HepG2 (cell line): ENCODE measurements at regions not wholly inside any gene's neighbourhood (a gene's known extent, or its start where the extent isn't known, plus 50 kb on each side); places are given as distances from the start of the nearest gene placed in this dataset.

Experiments used
- ATAC-seq: fragments of 200-7000 bp; cut with Tn5 transposase; 3 replicates; pipeline ENCODE4 v1.9.1; 2020; ENCODE audit warnings: mild to moderate bottlenecking, moderate library complexity
- BruUV-seq: library from RNA; stranded (reverse); fragments of 400-500 nt; replicated peaks from 2 replicates; lab custom pipeline; 2021; lab: Mats Ljungman, UMichigan
- CTCF ChIA-PET: fragments of 300-600 bp; formaldehyde crosslinking; extraction: SDS; loops from one replicate; lab custom pipeline; 2021; ENCODE audit warnings: low total read pairs, inconsistent platforms, low intra/inter-chr PET ratio; lab: Yijun Ruan, JAX
- POLR2A ChIA-PET: fragments of 350-600 bp; sonication (Branson Sonifier 250); formaldehyde crosslinking; loops from one replicate; lab custom pipeline; 2020; ENCODE audit warnings: antibody characterized with exemption, inconsistent platforms; lab: Yijun Ruan, JAX
- DNase-seq: peaks from one replicate; pipeline ENCODE4 v3.0.0-alpha.2; 2015; ENCODE audit warnings: low spot score
- FAIRE-seq: peaks from 3 replicates; lab custom pipeline; 2011; peaks lifted over from hg19 to GRCh38; lab: Jason Lieb, UNC
- H2AFZ ChIP-seq: one replicate; pipeline ENCODE4 v1.6.1; 2011; ENCODE audit warnings: low read length, inconsistent platforms
- H3K27ac ChIP-seq: fragments of 300-600 bp; 3 replicates; pipeline ENCODE4 v1.8.0; 2011; ENCODE audit warnings: mixed run types, mild to moderate bottlenecking, mixed read lengths, low read length, inconsistent platforms; ENCODE audit not compliant: insufficient read depth; ENCODE audit errors: extremely low read length
- H3K27me3 ChIP-seq, 2 experiments: fragments of 200-600 bp in 1 of 2; 2 replicates in 1 of 2; 3 replicates in 1 of 2; pipeline versions ENCODE4 v1.6.0 to v1.8.0; 2011; ENCODE audit warnings: low read length in 2 of 2, mild to moderate bottlenecking in 2 of 2, moderate library complexity in 2 of 2, inconsistent platforms in 1 of 2; ENCODE audit not compliant: insufficient read depth in 2 of 2, control insufficient read depth in 1 of 2
- H3K36me3 ChIP-seq, 2 experiments: fragments of 200-600 bp in 1 of 2; replicated peaks in 1 of 2; 2 replicates in 1 of 2; 3 replicates in 1 of 2; pipeline versions ENCODE4 v1.5.1 to v1.8.0; 2011; ENCODE audit warnings: low read length in 2 of 2, inconsistent platforms in 1 of 2; ENCODE audit not compliant: insufficient read depth in 2 of 2, control insufficient read depth in 1 of 2
- H3K4me1 ChIP-seq: 2 replicates; pipeline ENCODE4 v1.5.1; 2012; ENCODE audit warnings: low read length, inconsistent platforms; ENCODE audit not compliant: insufficient read depth
- H3K4me2 ChIP-seq: 2 replicates; pipeline ENCODE4 v1.6.0; 2011; ENCODE audit warnings: low read depth, low read length, inconsistent platforms
- H3K4me3 ChIP-seq, 3 experiments: fragments of 200-600 bp in 1 of 3; sonication (generic), shearing (Covaris generic) in 1 of 3; replicated peaks in 1 of 3; 2 replicates each; pipeline ENCODE4 v1.5.1; 2011 to 2016; ENCODE audit warnings: low read length in 3 of 3, inconsistent platforms in 2 of 3, low read depth in 2 of 3, mild to moderate bottlenecking in 2 of 3, control low read depth in 1 of 3, mixed read lengths in 1 of 3; ENCODE audit not compliant: insufficient read depth in 1 of 3
- H3K79me2 ChIP-seq: one replicate; pipeline ENCODE4 v1.6.1; 2011; ENCODE audit warnings: low read length, inconsistent platforms; ENCODE audit not compliant: insufficient read depth
- H3K9ac ChIP-seq: 2 replicates; pipeline ENCODE4 v1.6.0; 2011; ENCODE audit warnings: mild to moderate bottlenecking, low read depth, low read length, inconsistent platforms; ENCODE audit not compliant: insufficient read depth
- H3K9me3 ChIP-seq: 2 replicates; pipeline ENCODE4 v1.5.1; 2012; ENCODE audit warnings: mild to moderate bottlenecking, low read length
- H4K20me1 ChIP-seq: 2 replicates; pipeline ENCODE4 v1.6.0; 2011; ENCODE audit warnings: inconsistent platforms, mild to moderate bottlenecking, low read length, moderate library complexity; ENCODE audit not compliant: insufficient read depth
- ARNT2 ChIP-seq: sonication (generic); formaldehyde crosslinking; IDR thresholded peaks from 2 replicates; pipeline ENCODE4 v1.8.0; 2022; ENCODE audit warnings: mild to moderate bottlenecking, low read depth, missing genetic modification reagents, moderate library complexity
- BORCS8-MEF2B ChIP-seq: sonication (generic); formaldehyde crosslinking; IDR thresholded peaks from 2 replicates; pipeline ENCODE4 v1.8.0; 2022; ENCODE audit warnings: mild to moderate bottlenecking, missing genetic modification reagents
- KAT2B ChIP-seq: fragments of 150-350 bp; IDR thresholded peaks from 2 replicates; pipeline ENCODE4 v1.6.1; 2014; ENCODE audit warnings: low read depth, low read length, borderline replicate concordance
- PLSCR1 ChIP-seq: sonication (generic); formaldehyde crosslinking; IDR thresholded peaks from 2 replicates; pipeline ENCODE4 v1.5.0; 2020; ENCODE audit warnings: missing genetic modification reagents, mild to moderate bottlenecking, borderline replicate concordance
- RBM22 ChIP-seq: fragments of 200-400 bp; formaldehyde crosslinking; optimal IDR thresholded peaks from 2 replicates; pipeline ENCODE3; 2017; ENCODE audit warnings: mild to moderate bottlenecking, low read length, moderate library complexity
- RELA ChIP-seq: sonication (generic); formaldehyde crosslinking; IDR thresholded peaks from 2 replicates; pipeline ENCODE4 v1.4.0; 2020; ENCODE audit warnings: missing genetic modification reagents
- TCF12 ChIP-seq, 2 experiments: fragments of 450-650 bp in 1 of 2; sonication (generic) in 1 of 2; formaldehyde crosslinking in 1 of 2; IDR thresholded peaks; 2 replicates each; pipeline versions ENCODE4 v1.6.1 to v1.8.0; 2017 to 2022; ENCODE audit warnings: antibody characterized with exemption in 1 of 2, mild to moderate bottlenecking in 1 of 2, missing genetic modification reagents in 1 of 2, moderate library complexity in 1 of 2
- YEATS4 ChIP-seq: sonication (generic); formaldehyde crosslinking; IDR thresholded peaks from 2 replicates; pipeline ENCODE4 v1.4.0; 2020; ENCODE audit warnings: missing genetic modification reagents, borderline replicate concordance
- ZBTB25 ChIP-seq: IDR thresholded peaks from 2 replicates; pipeline ENCODE4 v1.6.1; 2018; ENCODE audit warnings: missing genetic modification reagents
- ZNF343 ChIP-seq: sonication (generic); formaldehyde crosslinking; IDR thresholded peaks from 2 replicates; pipeline ENCODE4 v1.4.0; 2020; ENCODE audit warnings: mild to moderate bottlenecking, missing genetic modification reagents
- WGBS: methylation state at CpG from one replicate; pipeline ENCODE4 v1.1.6; 2017; ENCODE audit warnings: low lambda C conversion rate; 5-methylcytosine and 5-hydroxymethylcytosine counted together
- in situ Hi-C: cut with HindIII; loops from 2 replicates; pipeline ENCODE4 v1.10.0; 2017; ENCODE audit warnings: low pct_unique_long_range_greater_than_20kb; ENCODE audit not compliant: extremely low pct_ligation_motif_present
- intact Hi-C: fragments of 100-400 bp; cut with micrococcal nuclease; formaldehyde crosslinking; loops from one replicate; pipeline ENCODE4 v1.10.0; 2022; ENCODE audit not compliant: unreplicated experiment

GRCh38 chr4:189525304-189525703 is 415.4 kb upstream of the FRG1 start (continued):
- no peak for TF ChIP-seq ZNF343 (CRISPR knock-in tag)
- TF ChIP-seq ARNT2 (CRISPR knock-in tag) = no peak

GRCh38 chr4:189530848-189531247 is 409.8 kb upstream of the FRG1 start:
- FAIRE-seq (no peak), DNase-seq (no peak), ATAC-seq (no peak)
- H4K20me1 ChIP-seq = no peaks in the 10 kb centered on the region
- H3K36me3 ChIP-seq = no peaks in the 10 kb centered on the region
- no peaks in the 10 kb centered on the region for H3K79me2 ChIP-seq
- no peak overlapping the region for H3K4me2 ChIP-seq
- intact Hi-C loops (no loop called here), in situ Hi-C loops (no loop called here)
- H3K27ac ChIP-seq = no peak overlapping the region
- WGBS = 0% methylated on average over 2 of the region's 2 CpGs
- H3K9me3 ChIP-seq = peaks cover 70% of the 10 kb centered on the region
- no peaks in the 10 kb centered on the region for H3K4me1 ChIP-seq
- TF ChIP-seq BORCS8-MEF2B (CRISPR knock-in tag) = no peak
- TF ChIP-seq RELA (CRISPR knock-in tag) = no peak
- no peak for TF ChIP-seq ZBTB25
- TF ChIP-seq PLSCR1 (CRISPR knock-in tag) = no peak
- no peak for TF ChIP-seq TCF12 (IDR thresholded peaks at IDR 0.05)
- no peak for TF ChIP-seq TCF12 (CRISPR knock-in tag; IDR thresholded peaks at IDR 0.05)
- TF ChIP-seq YEATS4 = no peak
- no peak for TF ChIP-seq RBM22
- TF ChIP-seq KAT2B = no peak
- H3K9ac ChIP-seq = no peak overlapping the region
- ChIA-PET CTCF (no interaction called here), POLR2A (no interaction called here)
- H3K4me3 ChIP-seq = no peak overlapping the region
- BruUV-seq = no TSS peak
- no peaks in the 10 kb centered on the region for H3K27me3 ChIP-seq
- no peak overlapping the region for H2AFZ ChIP-seq
